ENCODE measurements at regions not wholly inside any gene's neighbourhood (a gene's known extent, or its start where the extent isn't known, plus 50 kb on each side); places are given as distances from the start of the nearest gene placed in this dataset.

DNA sequence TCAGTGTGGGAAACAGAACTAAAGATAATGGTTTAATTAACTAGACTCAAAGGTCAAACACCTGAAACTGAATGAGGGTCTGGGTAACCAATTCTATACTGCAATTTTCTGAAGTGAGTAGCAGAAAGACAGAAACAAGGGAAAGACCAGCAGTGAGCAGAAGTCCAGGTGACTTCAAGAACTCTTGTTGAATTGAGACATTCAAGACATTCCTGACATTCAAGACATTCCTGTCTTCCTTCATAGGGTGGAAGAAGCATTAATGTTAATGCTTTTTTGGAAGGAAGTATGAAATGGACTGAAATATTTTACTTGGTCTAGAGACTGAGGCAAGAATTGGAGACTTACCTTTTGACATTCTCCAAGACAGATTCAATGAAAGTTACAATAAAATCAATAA lies 529.9 kb upstream of the MMS22L start:
- ChIA-PET RAD21 (ENCODE audit: low non-redundant PET in 1 of 2, low total read pairs in 2 of 2, uncharacterized antibody in 2 of 2, unreplicated experiment in 2 of 2) (no interaction called here), POLR2A (no interaction called here), CTCF (no interaction called here)
- H3K9ac ChIP-seq (ENCODE audit: low read length) = no peak overlapping the region
- H3K27me3 ChIP-seq (ENCODE audit: insufficient read depth, low read length) = peaks cover 49% of the 10 kb centered on the region
- BruUV-seq (replicated peaks) = no TSS peak
- H3K4me1 ChIP-seq (ENCODE audit: control insufficient read depth in 1 of 2, insufficient read depth in 2 of 2, low read length in 2 of 2) = no peaks in the 10 kb centered on the region
- H3K9me3 ChIP-seq (ENCODE audit: control insufficient read depth in 1 of 2, insufficient read depth in 1 of 2, low read depth in 1 of 2, low read length in 2 of 2) = no peaks in the 10 kb centered on the region
- no peak overlapping the region for H3K4me2 ChIP-seq (ENCODE audit: low read length)
- H3K4me3 ChIP-seq (replicated peaks in 1 of 2; ENCODE audit: low read depth in 1 of 2, low read length in 2 of 2) = no peak overlapping the region
- TF ChIP-seq RAD21 (IDR thresholded peaks at IDR 0.05; ENCODE audit: low read depth) (no peak), REST (IDR thresholded peaks at IDR 0.05; ENCODE audit: low read depth) (no peak), ZFX (IDR thresholded peaks at IDR 0.05) (no peak), ZNF274 (IDR thresholded peaks at IDR 0.05; ENCODE audit: low read depth, low read length) (no peak), EZH2phosphoT487 (IDR thresholded peaks at IDR 0.05; ENCODE audit: borderline replicate concordance) (no peak), CBX3 (IDR thresholded peaks at IDR 0.05; ENCODE audit: low read depth) (no peak)
- no peaks in the 10 kb centered on the region for H4K20me1 ChIP-seq (ENCODE audit: insufficient read depth)
- intact Hi-C loops (cut with micrococcal nuclease) = no loop called here
- H3K36me3 ChIP-seq (ENCODE audit: control insufficient read depth in 1 of 2, insufficient read depth in 2 of 2, low read length in 2 of 2) = no peaks in the 10 kb centered on the region
- H3K27ac ChIP-seq (ENCODE audit: low read depth, low read length) = no peak overlapping the region
- ATAC-seq (no peak), DNase-seq (ENCODE audit: low read depth, low spot score) (no peak)
- no peaks in the 10 kb centered on the region for H3K79me2 ChIP-seq (ENCODE audit: insufficient read depth, low read length)
- no peak overlapping the region for H2AFZ ChIP-seq (ENCODE audit: low read depth, low read length, poor library complexity, severe bottlenecking)
- H3K9me2 ChIP-seq (ENCODE audit: insufficient read depth) = no peaks in the 10 kb centered on the region

DNA sequence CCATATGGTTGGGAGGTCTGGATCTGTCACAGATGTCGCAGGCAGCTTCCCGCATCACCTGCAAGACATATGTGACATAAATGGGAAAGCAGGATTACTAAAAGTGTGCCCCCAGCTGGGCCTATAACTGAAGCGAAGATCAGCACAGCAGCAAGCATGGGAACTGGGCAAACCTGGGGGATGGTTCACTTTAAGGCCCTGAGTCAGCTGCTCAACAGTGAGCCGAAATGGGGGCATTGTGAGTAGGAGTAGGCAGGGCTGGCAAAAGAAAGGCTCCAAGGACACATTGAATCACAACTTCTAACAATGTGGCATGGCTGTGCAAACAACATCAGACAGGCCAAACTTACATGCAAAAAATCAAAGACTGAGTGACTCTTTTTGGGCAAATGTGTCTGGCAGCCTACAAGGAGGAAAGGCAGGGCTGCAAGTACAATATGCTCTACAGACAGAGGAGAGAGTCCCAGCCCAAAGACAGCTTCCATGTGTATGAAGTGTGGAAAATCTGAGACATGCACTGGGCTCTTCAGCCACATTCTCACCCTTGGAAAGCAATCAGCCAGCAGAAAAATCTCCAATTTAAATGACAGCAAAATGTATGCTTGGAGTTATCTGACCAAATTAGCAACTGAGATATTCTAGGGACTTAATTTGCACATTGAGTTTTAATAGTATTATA lies 531.0 kb upstream of the MMS22L start:
- POLR2A ChIA-PET = no interaction called here
- TF ChIP-seq, protein P1, sequence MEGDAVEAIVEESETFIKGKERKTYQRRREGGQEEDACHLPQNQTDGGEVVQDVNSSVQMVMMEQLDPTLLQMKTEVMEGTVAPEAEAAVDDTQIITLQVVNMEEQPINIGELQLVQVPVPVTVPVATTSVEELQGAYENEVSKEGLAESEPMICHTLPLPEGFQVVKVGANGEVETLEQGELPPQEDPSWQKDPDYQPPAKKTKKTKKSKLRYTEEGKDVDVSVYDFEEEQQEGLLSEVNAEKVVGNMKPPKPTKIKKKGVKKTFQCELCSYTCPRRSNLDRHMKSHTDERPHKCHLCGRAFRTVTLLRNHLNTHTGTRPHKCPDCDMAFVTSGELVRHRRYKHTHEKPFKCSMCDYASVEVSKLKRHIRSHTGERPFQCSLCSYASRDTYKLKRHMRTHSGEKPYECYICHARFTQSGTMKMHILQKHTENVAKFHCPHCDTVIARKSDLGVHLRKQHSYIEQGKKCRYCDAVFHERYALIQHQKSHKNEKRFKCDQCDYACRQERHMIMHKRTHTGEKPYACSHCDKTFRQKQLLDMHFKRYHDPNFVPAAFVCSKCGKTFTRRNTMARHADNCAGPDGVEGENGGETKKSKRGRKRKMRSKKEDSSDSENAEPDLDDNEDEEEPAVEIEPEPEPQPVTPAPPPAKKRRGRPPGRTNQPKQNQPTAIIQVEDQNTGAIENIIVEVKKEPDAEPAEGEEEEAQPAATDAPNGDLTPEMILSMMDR (IDR thresholded peaks at IDR 0.05 in 2 of 3, conservative IDR thresholded peaks at IDR 0.05 in 1 of 3; ENCODE audit: borderline replicate concordance in 1 of 3, insufficient read depth in 1 of 3, low read depth in 2 of 3, low read length in 2 of 3) = no peak
- TF ChIP-seq ELF1 (IDR thresholded peaks at IDR 0.05; ENCODE audit: borderline replicate concordance, low read depth) = no peak
- no peak for TF ChIP-seq ATF3 (IDR thresholded peaks at IDR 0.05)
- TF ChIP-seq, protein P2, sequence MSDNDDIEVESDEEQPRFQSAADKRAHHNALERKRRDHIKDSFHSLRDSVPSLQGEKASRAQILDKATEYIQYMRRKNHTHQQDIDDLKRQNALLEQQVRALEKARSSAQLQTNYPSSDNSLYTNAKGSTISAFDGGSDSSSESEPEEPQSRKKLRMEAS (IDR thresholded peaks at IDR 0.05) = no peak
- TF ChIP-seq JUND (IDR thresholded peaks at IDR 0.05) = no peak
- TF ChIP-seq SP1 (IDR thresholded peaks at IDR 0.05; ENCODE audit: low read depth) = no peak
- no peak for TF ChIP-seq SRF (IDR thresholded peaks at IDR 0.05; ENCODE audit: low read depth)
- TF ChIP-seq EZH2 (IDR thresholded peaks at IDR 0.05) = no peak
- no peak for TF ChIP-seq CBX3 (IDR thresholded peaks at IDR 0.05; ENCODE audit: low read depth)
- TF ChIP-seq POLR2A (IDR thresholded peaks at IDR 0.05; ENCODE audit: borderline replicate concordance, extremely low read depth, insufficient read depth, insufficient read length) = no peak
- no peak for TF ChIP-seq ZNF274 (IDR thresholded peaks at IDR 0.05; ENCODE audit: low read depth, low read length)
- no peak for TF ChIP-seq POLR2AphosphoS5 (IDR thresholded peaks at IDR 0.05; ENCODE audit: low read depth, low read length)

More for the DNA sequence above, 531.0 kb upstream of the MMS22L start:
- ChIA-PET CTCF (no interaction called here), RAD21 (ENCODE audit: low non-redundant PET in 1 of 2, low total read pairs in 2 of 2, uncharacterized antibody in 2 of 2, unreplicated experiment in 2 of 2) (no interaction called here)
- no peaks in the 10 kb centered on the region for H3K9me2 ChIP-seq (ENCODE audit: insufficient read depth)
- H3K36me3 ChIP-seq (ENCODE audit: control insufficient read depth in 1 of 2, insufficient read depth in 2 of 2, low read length in 2 of 2) = no peaks in the 10 kb centered on the region
- intact Hi-C loops (cut with micrococcal nuclease) = no loop called here
- H3K4me1 ChIP-seq (ENCODE audit: control insufficient read depth in 1 of 2, insufficient read depth in 2 of 2, low read length in 2 of 2) = no peaks in the 10 kb centered on the region
- H4K20me1 ChIP-seq (ENCODE audit: insufficient read depth) = no peaks in the 10 kb centered on the region
- BruUV-seq (replicated peaks) = no TSS peak
- H3K9me3 ChIP-seq (ENCODE audit: control insufficient read depth in 1 of 2, insufficient read depth in 1 of 2, low read depth in 1 of 2, low read length in 2 of 2) = no peaks in the 10 kb centered on the region
- no peak for ATAC-seq
- H3K4me3 ChIP-seq (replicated peaks in 1 of 2; ENCODE audit: low read depth in 1 of 2, low read length in 2 of 2) = no peak overlapping the region
- no peaks in the 10 kb centered on the region for H3K79me2 ChIP-seq (ENCODE audit: insufficient read depth, low read length)
- peaks cover 52% of the 10 kb centered on the region for H3K27me3 ChIP-seq (ENCODE audit: insufficient read depth, low read length)
- no peak overlapping the region for H3K4me2 ChIP-seq (ENCODE audit: low read length)
- no peak overlapping the region for H3K27ac ChIP-seq (ENCODE audit: low read depth, low read length)
- no peak overlapping the region for H3K9ac ChIP-seq (ENCODE audit: low read length)
- DNase-seq (ENCODE audit: low read depth, low spot score) = no peak
- no peak overlapping the region for H2AFZ ChIP-seq (ENCODE audit: low read depth, low read length, poor library complexity, severe bottlenecking)

Measured in HCT116 (cell line).